GM12892 (cell line): ENCODE measurements at regions not wholly inside any gene's neighbourhood (a gene's known extent, or its start where the extent isn't known, plus 50 kb on each side); places are given as distances from the start of the nearest gene placed in this dataset.

Experiments used
- POLR2A ChIP-seq: IDR thresholded peaks from 2 replicates; pipeline ENCODE4 v1.6.1; 2011; ENCODE audit warnings: low read depth, low read length, control low read depth
- POLR2AphosphoS5 ChIP-seq: IDR thresholded peaks from 2 replicates; pipeline ENCODE4 v1.6.1; 2011; ENCODE audit warnings: low read depth, low read length, control low read depth
- TAF1 ChIP-seq: IDR thresholded peaks from 2 replicates; pipeline ENCODE4 v1.6.1; 2011; ENCODE audit warnings: low read depth, mild to moderate bottlenecking, control low read depth, low read length, borderline replicate concordance

- no peak for TF ChIP-seq POLR2AphosphoS5
- TF ChIP-seq POLR2A = no peak
- TF ChIP-seq TAF1 = no peak
These were observed 88.4 kb downstream of the MAFB start for GRCh38 chr20:40600441-40601219.
